Glomerular visceral epithelial cell (primary cell): ENCODE measurements at regions not wholly inside any gene's neighbourhood (a gene's known extent, or its start where the extent isn't known, plus 50 kb on each side); places are given as distances from the start of the nearest gene placed in this dataset.
"Not testable (repeated sequence)": the region's sequence is repeated elsewhere in the genome, so short reads cannot be mapped to it uniquely, and the experiment has no call there.

Experiments
- DNase-seq: peaks from one replicate; pipeline ENCODE4 v3.0.0-alpha.2; 2016; ENCODE audit errors: extremely low spot score

- DNase-seq: peak; percentile 55
Measured at GRCh38 chr17:6257336-6257735, 177.6 kb downstream of the AIPL1 start.

DNA sequence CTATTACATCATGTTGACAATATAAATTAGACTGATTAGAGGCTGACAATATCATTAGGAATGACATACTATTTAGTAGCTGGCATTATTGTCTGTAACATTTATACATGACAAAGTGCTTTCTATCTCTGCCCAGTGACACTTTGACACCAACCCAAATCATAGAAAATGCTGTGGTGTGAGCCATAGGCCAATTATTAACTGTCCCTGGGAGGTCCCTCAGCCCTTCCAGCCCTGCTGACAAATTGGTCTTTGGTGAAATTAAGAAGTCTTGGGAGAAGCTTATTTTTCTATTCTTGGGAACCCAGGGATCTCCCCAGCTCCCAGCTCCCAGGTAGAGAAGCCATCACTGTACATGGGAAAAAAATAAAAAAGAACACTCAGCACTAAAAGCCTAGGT is 179.6 kb downstream of the AIPL1 start:
- DNase-seq: peak; percentile 23

DNA sequence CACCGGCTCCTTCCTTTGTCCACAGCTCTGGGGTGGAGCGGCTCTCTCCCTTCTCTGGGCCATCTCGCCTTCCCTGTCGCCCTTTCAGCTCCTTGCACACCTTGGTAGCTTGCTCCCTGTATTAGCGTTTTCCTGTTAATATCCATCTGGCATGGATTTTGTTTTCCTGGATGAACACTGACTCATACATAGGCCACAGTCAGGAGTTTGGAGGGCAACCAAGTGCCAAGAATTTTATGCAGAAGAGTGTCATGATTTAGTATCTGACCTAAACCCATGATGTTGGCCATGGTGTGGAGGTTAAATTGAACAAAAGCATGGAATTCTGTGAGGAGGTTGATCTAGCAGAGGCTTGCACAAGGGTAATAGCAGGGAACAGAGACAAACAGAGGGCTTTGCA is 180.9 kb downstream of the AIPL1 start:
- peak; percentile 46 for DNase-seq

- not testable (repeated sequence) for DNase-seq
Measured at GRCh38 chr17:6251640-6252039, 181.5 kb downstream of the WSCD1 start.

DNA sequence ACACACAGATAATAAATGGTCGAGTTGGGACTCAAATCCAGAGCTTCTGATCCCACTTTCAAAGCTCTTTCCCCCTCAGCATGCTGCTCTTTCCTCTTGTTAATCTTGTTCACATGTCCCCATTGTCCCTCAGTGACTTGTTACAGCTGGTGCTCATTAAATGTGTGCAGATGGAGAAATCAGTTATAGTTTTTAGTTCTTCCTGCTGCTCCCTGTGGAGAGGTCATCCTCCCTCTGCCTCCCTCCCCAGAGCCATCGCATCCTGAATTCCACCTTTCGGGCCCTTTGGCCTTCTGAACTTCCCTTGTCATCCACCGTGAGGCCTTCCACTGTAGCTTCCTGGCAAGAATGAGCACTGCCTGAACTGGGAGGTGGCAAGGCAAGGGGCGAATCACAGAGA is 179.6 kb downstream of the WSCD1 start:
- DNase-seq: no peak

GRCh38 chr17:6248061-6248460 is 177.9 kb downstream of the WSCD1 start:
- DNase-seq: no peak

GRCh38 chr17:6245301-6246177 is 175.4 kb downstream of the WSCD1 start:
- no peak for DNase-seq

- DNase-seq: no peak
Measured at GRCh38 chr17:6244796-6245195, 174.6 kb downstream of the WSCD1 start.

DNA sequence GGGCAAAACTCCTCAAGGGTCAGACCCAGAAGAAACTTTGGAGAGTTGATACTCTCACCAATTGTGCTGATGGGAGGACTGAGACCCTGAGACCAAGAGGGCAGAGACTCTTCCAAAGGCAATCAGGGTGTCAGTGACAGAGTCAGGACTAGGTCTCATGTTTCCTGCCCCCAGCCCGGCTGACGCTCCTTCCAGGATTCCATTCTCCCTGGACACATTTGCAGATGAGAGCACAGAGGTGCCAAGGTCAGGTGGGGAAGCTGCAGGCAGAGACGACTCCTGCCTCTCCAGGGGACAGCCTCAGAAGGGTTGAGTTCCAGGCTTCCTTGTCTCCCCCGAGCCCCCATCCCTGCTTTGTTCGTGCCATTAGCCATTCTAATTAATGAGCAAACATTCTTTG is 174.1 kb downstream of the WSCD1 start:
- no peak for DNase-seq

DNA sequence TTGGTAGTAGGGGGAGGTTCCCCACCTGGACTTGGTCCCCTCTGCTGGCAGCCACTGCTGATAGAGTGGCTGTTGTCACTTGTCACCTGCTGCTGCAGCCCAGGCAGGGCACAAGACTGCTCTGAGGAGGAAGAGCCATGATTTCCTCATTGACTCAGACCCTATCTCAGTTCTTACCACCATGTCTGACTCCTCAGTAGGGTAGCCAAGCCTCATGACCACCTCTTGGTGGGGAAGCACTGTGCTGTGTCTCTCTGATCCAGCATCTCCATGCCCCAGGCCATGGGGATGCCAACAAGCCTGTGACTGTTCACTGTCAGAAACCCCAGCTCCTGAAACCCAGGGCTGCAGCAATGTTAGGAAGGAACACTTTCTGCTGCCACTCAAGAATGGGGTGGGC is 173.0 kb downstream of the WSCD1 start:
- no peak for DNase-seq

GRCh38 chr17:6241996-6242395 is 171.8 kb downstream of the WSCD1 start:
- DNase-seq: no peak

DNA sequence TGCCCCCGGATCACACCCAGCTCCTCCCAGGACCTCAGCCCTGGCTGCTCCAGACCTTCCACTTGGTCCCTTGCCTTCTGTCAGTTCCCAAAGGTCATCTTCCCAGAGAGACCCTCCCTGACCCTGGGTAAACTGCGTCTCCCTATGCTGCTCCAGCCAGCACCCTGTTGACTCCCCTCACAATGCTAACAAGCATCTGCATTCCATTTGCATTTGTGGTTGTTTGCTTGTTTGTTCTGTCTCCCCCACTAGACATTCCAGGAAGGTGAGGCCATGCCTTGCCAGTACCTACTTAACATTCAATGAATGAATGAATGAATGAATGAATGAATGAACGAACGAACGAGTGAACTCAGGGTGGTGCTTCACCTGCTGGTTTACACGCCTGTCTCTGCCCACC is 171.2 kb downstream of the WSCD1 start:
- DNase-seq: no peak

DNA sequence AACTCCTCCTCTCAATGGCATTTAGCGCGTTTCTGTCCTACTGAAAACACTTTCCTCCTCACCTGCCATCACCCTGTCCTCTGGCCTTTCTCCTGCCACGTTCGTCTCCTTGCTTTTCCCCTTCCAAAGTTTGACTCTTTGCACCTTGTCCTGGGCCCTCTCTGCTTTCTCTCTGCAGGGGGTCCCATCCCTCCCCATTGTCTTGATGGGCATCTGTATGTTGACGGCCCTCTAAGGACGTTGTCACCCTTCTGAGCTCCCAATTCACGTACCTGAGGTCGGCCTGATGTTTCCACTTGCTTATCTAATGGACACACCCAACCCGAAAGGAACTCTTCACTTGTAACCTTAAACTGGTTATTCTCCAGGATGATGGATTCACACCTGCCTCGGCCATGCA is 170.4 kb downstream of the WSCD1 start:
- no peak for DNase-seq

GRCh38 chr17:6240001-6240400 is 169.8 kb downstream of the WSCD1 start:
- no peak for DNase-seq

DNA sequence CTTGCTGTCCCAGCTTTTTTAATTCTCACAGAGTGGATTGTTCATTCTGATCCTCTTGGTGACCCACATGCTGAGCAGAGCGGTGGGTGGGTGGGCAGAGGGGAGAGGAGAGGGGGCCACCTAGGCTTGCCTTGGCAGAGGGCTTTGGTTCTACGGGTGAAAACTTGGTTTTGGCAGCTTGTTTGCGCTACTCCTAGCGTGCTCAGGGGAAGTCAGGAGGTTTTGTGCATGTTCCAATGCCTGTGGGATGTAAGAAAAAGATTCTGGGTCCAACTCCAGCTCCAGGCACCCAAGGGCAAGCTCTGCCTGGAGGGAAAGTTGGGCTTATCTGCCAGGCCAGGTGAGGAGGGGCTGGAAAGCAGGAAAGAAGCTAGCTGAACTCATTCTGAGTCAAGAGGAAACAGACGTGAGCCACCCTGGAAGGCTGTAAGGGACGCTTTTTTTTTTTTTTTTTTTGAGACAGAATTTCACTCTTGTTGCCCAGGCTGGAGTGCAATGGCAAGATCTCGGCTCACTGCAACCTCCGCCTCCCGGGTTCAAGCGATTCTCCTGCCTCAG is 169.1 kb downstream of the WSCD1 start:
- DNase-seq: no peak

DNA sequence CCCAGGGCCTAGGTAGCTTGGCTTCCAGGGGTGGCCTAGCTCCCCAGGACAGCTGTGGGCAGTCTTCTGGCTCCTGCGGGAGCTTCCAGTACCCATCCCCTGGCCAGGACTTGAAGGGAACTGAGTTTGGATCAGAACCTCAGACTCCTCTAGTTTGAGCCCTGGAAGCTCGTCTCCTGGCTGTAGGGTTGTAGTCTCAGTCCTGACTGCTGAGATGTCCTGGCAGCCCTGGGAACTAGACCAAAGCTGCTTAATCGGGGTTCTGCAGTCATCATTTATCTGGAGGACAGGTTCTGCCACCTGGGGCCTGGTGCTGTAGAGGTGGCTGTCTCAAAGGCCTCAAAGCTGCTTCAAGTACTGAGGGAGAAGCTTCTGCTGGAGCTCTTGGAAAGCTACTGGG is 163.7 kb downstream of the WSCD1 start:
- no peak for DNase-seq

DNA sequence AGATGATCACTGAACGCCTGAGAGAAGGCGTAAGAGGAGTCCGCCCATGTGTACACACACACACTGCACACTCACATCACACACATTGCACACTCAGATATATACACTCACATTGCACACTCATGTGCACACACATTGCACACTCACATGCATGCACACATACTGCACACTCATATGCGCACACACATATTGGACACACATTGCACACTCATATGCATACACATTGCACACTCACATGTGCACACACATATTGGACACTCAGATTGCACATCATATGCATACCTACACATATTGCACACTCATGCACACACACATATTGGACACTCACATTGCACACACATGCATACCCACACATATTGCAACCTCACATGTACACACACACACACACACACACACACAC is 163.2 kb downstream of the WSCD1 start:
- DNase-seq: no peak

DNA sequence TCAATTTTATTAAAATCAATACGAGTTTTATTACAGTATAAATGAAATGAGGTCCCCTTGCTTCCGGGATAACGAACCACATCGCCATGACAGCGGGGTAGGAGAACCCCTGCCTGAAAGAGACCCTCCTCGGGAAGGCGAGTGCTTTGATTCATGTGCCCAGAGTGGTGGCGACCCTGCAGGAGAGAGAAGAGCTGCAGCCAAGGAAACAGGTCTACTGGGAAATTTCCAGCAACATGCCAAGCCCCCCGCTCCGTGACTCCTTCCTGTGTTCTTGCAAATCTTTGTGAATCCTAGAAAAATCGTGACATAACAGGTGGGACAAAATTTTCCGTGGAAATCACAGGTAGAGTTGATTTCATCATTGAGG is 162.5 kb downstream of the WSCD1 start:
- no peak for DNase-seq

- DNase-seq: peak; percentile 76
Measured at GRCh38 chr17:6231886-6232731, 161.9 kb downstream of the WSCD1 start.

DNA sequence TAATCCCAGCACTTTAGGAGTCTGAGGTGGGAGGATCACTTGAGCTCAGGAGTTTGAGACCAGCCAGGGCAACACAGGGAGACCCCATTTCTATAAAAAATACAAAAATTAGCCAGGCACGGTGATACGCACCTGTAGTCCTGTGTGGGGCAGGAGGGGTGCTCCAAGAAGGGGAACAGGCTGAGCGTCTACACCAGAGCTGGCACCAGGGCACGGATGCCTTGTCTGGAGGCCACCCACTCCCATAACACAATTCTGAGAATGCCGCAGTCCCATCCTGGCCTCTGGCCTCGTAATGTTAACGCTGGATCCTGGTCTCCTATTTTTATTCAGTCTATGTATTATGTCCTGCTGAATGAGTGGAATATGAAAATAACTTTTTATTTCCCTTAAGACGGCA is 161.3 kb downstream of the WSCD1 start:
- DNase-seq: no peak

- DNase-seq: no peak
Measured at GRCh38 chr17:6218333-6218732, 148.2 kb downstream of the WSCD1 start.
